GM23338 (cell line): ENCODE measurements at regions not wholly inside any gene's neighbourhood (a gene's known extent, or its start where the extent isn't known, plus 50 kb on each side); places are given as distances from the start of the nearest gene placed in this dataset.

Experiments
- ATAC-seq: fragments of 200-7000 bp; cut with Tn5 transposase; 3 replicates; pipeline ENCODE4 v1.9.1; 2020
- DNase-seq: peaks from one replicate; pipeline ENCODE4 v3.0.0-alpha.2; 2015; ENCODE audit warnings: low spot score
- H2AFZ ChIP-seq: fragments of 200-600 bp; sonication (generic); 2 replicates; pipeline ENCODE4 v1.8.0; 2016; ENCODE audit warnings: antibody characterized with exemption, mild to moderate bottlenecking, moderate library complexity
- H3F3A ChIP-seq: fragments of 200-600 bp; sonication (generic); replicated peaks from 2 replicates; pipeline ENCODE4 v1.8.0; 2017; ENCODE audit warnings: antibody characterized with exemption, mixed run types, low read depth
- H3K27ac ChIP-seq: fragments of 200-600 bp; sonication (generic); 2 replicates; pipeline ENCODE4 v1.6.1; 2016; ENCODE audit warnings: low read depth
- H3K27me3 ChIP-seq: fragments of 200-600 bp; sonication (generic); 2 replicates; pipeline ENCODE4 v1.8.0; 2016; ENCODE audit warnings: mild to moderate bottlenecking, mixed run types, moderate library complexity; ENCODE audit not compliant: insufficient read depth
- H3K36me3 ChIP-seq: fragments of 200-600 bp; sonication (generic); 2 replicates; pipeline ENCODE4 v1.8.0; 2016; ENCODE audit warnings: mild to moderate bottlenecking; ENCODE audit not compliant: insufficient read depth
- H3K4me1 ChIP-seq: fragments of 200-600 bp; sonication (generic); 2 replicates; pipeline ENCODE4 v1.8.0; 2016; ENCODE audit warnings: mild to moderate bottlenecking, moderate library complexity; ENCODE audit not compliant: insufficient read depth
- H3K4me2 ChIP-seq: fragments of 200-600 bp; sonication (generic); 2 replicates; pipeline ENCODE4 v1.7.1; 2017; ENCODE audit warnings: mixed run types
- H3K4me3 ChIP-seq: fragments of 200-600 bp; sonication (generic); 2 replicates; pipeline ENCODE4 v1.6.1; 2016; ENCODE audit warnings: mixed run types
- H3K79me2 ChIP-seq: fragments of 200-600 bp; sonication (generic); replicated peaks from 2 replicates; pipeline ENCODE4 v1.8.0; 2017; ENCODE audit warnings: mild to moderate bottlenecking; ENCODE audit not compliant: insufficient read depth
- H3K9me2 ChIP-seq: fragments of 200-600 bp; sonication (generic); 2 replicates; pipeline ENCODE4 v1.8.0; 2017; ENCODE audit not compliant: insufficient read depth
- H4K20me1 ChIP-seq: fragments of 200-600 bp; sonication (generic); replicated peaks from 2 replicates; pipeline ENCODE4 v1.8.0; 2017; ENCODE audit warnings: mild to moderate bottlenecking; ENCODE audit not compliant: insufficient read depth
- H3K27ac Mint-ChIP-seq: 2 replicates; pipeline ENCODE4 v1.8.0; 2020; ENCODE audit warnings: inconsistent platforms, mild to moderate bottlenecking, moderate library complexity, mixed read lengths
- H3K27me3 Mint-ChIP-seq: 3 replicates; pipeline ENCODE4 v1.8.0; 2022; ENCODE audit warnings: low read depth, mild to moderate bottlenecking, moderate library complexity, mixed read lengths, inconsistent platforms; ENCODE audit not compliant: insufficient read depth, poor library complexity
- H3K36me3 Mint-ChIP-seq: 3 replicates; pipeline ENCODE4 v1.8.0; 2021; ENCODE audit warnings: low read depth, mild to moderate bottlenecking, inconsistent platforms, moderate library complexity, mixed read lengths
- H3K4me1 Mint-ChIP-seq: 3 replicates; pipeline ENCODE4 v1.8.0; 2020; ENCODE audit warnings: mild to moderate bottlenecking, inconsistent platforms, mixed read lengths
- H3K4me3 Mint-ChIP-seq: 3 replicates; pipeline ENCODE4 v1.8.0; 2021; ENCODE audit warnings: moderate library complexity, mild to moderate bottlenecking, inconsistent platforms, mixed read lengths
- H3K9me3 Mint-ChIP-seq: 3 replicates; pipeline ENCODE4 v1.8.0; 2020; ENCODE audit warnings: moderate library complexity, mild to moderate bottlenecking, inconsistent platforms, mixed read lengths
- CREB1 ChIP-seq: fragments of 250-450 bp; sonication (Bioruptor Pico); IDR thresholded peaks from 2 replicates; pipeline ENCODE4 v1.5.0; 2020; ENCODE audit warnings: low read depth, mild to moderate bottlenecking, moderate library complexity
- EZH2 ChIP-seq: fragments of 200-600 bp; sonication (generic); IDR thresholded peaks from one replicate; pipeline ENCODE4 v1.8.0; 2017; ENCODE audit warnings: antibody characterized with exemption, mild to moderate bottlenecking, low read depth; ENCODE audit not compliant: unreplicated experiment
- EZH2phosphoT487 ChIP-seq: fragments of 200-600 bp; sonication (generic); IDR thresholded peaks from one replicate; pipeline ENCODE4 v1.8.1; 2018; ENCODE audit warnings: antibody characterized with exemption; ENCODE audit not compliant: unreplicated experiment
- JUNB ChIP-seq: IDR thresholded peaks from one replicate; pipeline ENCODE4 v1.6.1; 2016; ENCODE audit warnings: antibody characterized with exemption; ENCODE audit not compliant: unreplicated experiment
- NANOG ChIP-seq: IDR thresholded peaks from 2 replicates; pipeline ENCODE4 v1.6.1; 2016; ENCODE audit warnings: antibody characterized with exemption, borderline replicate concordance
- POLR2AphosphoS5 ChIP-seq: IDR thresholded peaks from 2 replicates; pipeline ENCODE4 v1.6.1; 2016; ENCODE audit warnings: antibody characterized with exemption, low read depth
- REST ChIP-seq: IDR thresholded peaks from one replicate; pipeline ENCODE4 v1.6.1; 2018; ENCODE audit warnings: antibody characterized with exemption; ENCODE audit not compliant: unreplicated experiment
- STAT1 ChIP-seq: IDR thresholded peaks from one replicate; pipeline ENCODE4 v1.6.1; 2016; ENCODE audit warnings: antibody characterized with exemption; ENCODE audit not compliant: unreplicated experiment
- ZNF114 ChIP-seq: fragments of 250-450 bp; sonication (Bioruptor Pico); IDR thresholded peaks from 2 replicates; pipeline ENCODE4 v1.5.0; 2020; ENCODE audit warnings: mild to moderate bottlenecking, moderate library complexity
- ZNF331 ChIP-seq: fragments of 250-450 bp; sonication (Bioruptor Pico); IDR thresholded peaks from 2 replicates; pipeline ENCODE4 v1.5.0; 2020; ENCODE audit warnings: low read depth, mild to moderate bottlenecking, moderate library complexity
- ZNF462 ChIP-seq: fragments of 250-450 bp; sonication (Bioruptor Pico); IDR thresholded peaks from 2 replicates; pipeline ENCODE4 v1.5.0; 2020; ENCODE audit warnings: mild to moderate bottlenecking, moderate library complexity
- TF ChIP-seq, protein P1 (sequence below): IDR thresholded peaks from 2 replicates; pipeline ENCODE4 v1.6.1; 2016; ENCODE audit warnings: antibody characterized with exemption
- TF ChIP-seq, protein P2 (sequence below), 2 experiments: fragments of 200-600 bp in 1 of 2; sonication (generic) in 1 of 2; conservative IDR thresholded peaks; 2 replicates each; pipeline versions ENCODE4 v1.5.1 to v1.6.1; 2016 to 2017; ENCODE audit warnings: antibody characterized with exemption in 2 of 2, low read depth in 2 of 2, mild to moderate bottlenecking in 2 of 2, moderate library complexity in 1 of 2

DNA sequence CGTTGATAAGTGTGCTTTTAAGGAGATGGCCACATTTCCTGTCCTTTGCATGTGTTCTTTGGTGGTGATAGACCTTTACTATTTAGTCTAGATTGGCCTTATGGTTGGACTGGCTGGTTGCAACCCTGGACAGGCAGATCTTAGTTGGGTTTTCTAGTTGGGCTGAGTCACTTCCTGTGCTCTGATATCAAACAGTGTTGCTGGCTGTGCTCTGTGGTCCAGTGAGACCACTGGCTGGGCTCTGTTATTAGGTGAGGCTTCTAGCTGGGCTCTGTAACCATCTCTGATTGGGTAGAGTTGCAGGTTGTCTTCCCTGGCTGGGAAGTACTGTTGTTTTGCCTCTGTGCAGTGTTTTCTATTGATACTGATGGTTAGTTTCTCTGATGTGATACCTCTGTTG, 432.5 kb downstream of the LRRC70 start:
- no peak overlapping the region for H3K4me3 Mint-ChIP-seq
- TF ChIP-seq ZNF462 (CRISPR knock-in tag) = no peak
- TF ChIP-seq, protein P1, sequence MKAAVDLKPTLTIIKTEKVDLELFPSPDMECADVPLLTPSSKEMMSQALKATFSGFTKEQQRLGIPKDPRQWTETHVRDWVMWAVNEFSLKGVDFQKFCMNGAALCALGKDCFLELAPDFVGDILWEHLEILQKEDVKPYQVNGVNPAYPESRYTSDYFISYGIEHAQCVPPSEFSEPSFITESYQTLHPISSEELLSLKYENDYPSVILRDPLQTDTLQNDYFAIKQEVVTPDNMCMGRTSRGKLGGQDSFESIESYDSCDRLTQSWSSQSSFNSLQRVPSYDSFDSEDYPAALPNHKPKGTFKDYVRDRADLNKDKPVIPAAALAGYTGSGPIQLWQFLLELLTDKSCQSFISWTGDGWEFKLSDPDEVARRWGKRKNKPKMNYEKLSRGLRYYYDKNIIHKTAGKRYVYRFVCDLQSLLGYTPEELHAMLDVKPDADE = no peak
- TF ChIP-seq ZNF331 (CRISPR knock-in tag) = no peak
- TF ChIP-seq STAT1 = no peak
- no peak for TF ChIP-seq JUNB
- no peak for TF ChIP-seq NANOG
- no peak for TF ChIP-seq ZNF114 (CRISPR knock-in tag)
- TF ChIP-seq EZH2phosphoT487 = no peak
- no peak for TF ChIP-seq REST
- no peak for TF ChIP-seq EZH2
- TF ChIP-seq POLR2AphosphoS5 = no peak
- TF ChIP-seq, protein P2, sequence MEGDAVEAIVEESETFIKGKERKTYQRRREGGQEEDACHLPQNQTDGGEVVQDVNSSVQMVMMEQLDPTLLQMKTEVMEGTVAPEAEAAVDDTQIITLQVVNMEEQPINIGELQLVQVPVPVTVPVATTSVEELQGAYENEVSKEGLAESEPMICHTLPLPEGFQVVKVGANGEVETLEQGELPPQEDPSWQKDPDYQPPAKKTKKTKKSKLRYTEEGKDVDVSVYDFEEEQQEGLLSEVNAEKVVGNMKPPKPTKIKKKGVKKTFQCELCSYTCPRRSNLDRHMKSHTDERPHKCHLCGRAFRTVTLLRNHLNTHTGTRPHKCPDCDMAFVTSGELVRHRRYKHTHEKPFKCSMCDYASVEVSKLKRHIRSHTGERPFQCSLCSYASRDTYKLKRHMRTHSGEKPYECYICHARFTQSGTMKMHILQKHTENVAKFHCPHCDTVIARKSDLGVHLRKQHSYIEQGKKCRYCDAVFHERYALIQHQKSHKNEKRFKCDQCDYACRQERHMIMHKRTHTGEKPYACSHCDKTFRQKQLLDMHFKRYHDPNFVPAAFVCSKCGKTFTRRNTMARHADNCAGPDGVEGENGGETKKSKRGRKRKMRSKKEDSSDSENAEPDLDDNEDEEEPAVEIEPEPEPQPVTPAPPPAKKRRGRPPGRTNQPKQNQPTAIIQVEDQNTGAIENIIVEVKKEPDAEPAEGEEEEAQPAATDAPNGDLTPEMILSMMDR (conservative IDR thresholded peaks at IDR 0.05; ENCODE audit: low read depth in 2 of 2) = no peak
- TF ChIP-seq CREB1 = no peak
- ATAC-seq = no peak

More for the DNA sequence above, 432.5 kb downstream of the LRRC70 start:
- H3K9me2 ChIP-seq = peaks cover 6% of the 10 kb centered on the region; the same call in 1 of the 2 replicates
- H3K36me3 Mint-ChIP-seq = peaks cover 17% of the 10 kb centered on the region
- no peaks in the 10 kb centered on the region for H3K79me2 ChIP-seq
- no peak overlapping the region for H3K27ac ChIP-seq
- no peak overlapping the region for H3K27ac Mint-ChIP-seq
- no peaks in the 10 kb centered on the region for H4K20me1 ChIP-seq
- H3K4me2 ChIP-seq = no peak overlapping the region
- DNase-seq = no peak
- no peaks in the 10 kb centered on the region for H3K36me3 ChIP-seq
- peaks cover 35% of the 10 kb centered on the region for H3K9me3 Mint-ChIP-seq
- peaks cover 7% of the 10 kb centered on the region for H3K27me3 Mint-ChIP-seq
- H3K4me1 Mint-ChIP-seq = no peaks in the 10 kb centered on the region
- H3F3A ChIP-seq = no peaks in the 10 kb centered on the region
- H3K4me3 ChIP-seq = no peak overlapping the region
- no peaks in the 10 kb centered on the region for H3K27me3 ChIP-seq
- no peaks in the 10 kb centered on the region for H3K4me1 ChIP-seq
- no peak overlapping the region for H2AFZ ChIP-seq
